ENCODE measurements at regions not wholly inside any gene's neighbourhood (a gene's known extent, or its start where the extent isn't known, plus 50 kb on each side); places are given as distances from the start of the nearest gene placed in this dataset.

- H3K4me3 ChIP-seq (ENCODE audit: low read length in 2 of 2): no peak overlapping the region
- no peaks in the 10 kb centered on the region for H3K4me1 ChIP-seq (ENCODE audit: control insufficient read depth in 1 of 2, insufficient read depth in 2 of 2, low read length in 2 of 2)
- WGBS, 2 donors: 58 to 65% methylated on average over 12 of the region's 12 CpGs
- no peaks in the 10 kb centered on the region for H3K27me3 ChIP-seq (ENCODE audit: control insufficient read depth in 1 of 2, insufficient read depth in 2 of 2, low read length in 1 of 2)
- no peaks in the 10 kb centered on the region for H3K36me3 ChIP-seq (ENCODE audit: control insufficient read depth in 1 of 2, insufficient read depth in 2 of 2, low read length in 1 of 2)
- DNase-seq (no peak), ATAC-seq (ENCODE audit: low FRiP score) (no peak)
- H3K27ac ChIP-seq (ENCODE audit: low read depth in 1 of 2, low read length in 2 of 2): no peak overlapping the region
- peaks cover 3% of the 10 kb centered on the region for H3K9me3 ChIP-seq (ENCODE audit: control insufficient read depth, low read length)
- intact Hi-C loops (cut with DNase I): no loop called here
These were observed 55.1 kb downstream of the SOX9 start for GRCh38 chr17:72175787-72176515.

DNA sequence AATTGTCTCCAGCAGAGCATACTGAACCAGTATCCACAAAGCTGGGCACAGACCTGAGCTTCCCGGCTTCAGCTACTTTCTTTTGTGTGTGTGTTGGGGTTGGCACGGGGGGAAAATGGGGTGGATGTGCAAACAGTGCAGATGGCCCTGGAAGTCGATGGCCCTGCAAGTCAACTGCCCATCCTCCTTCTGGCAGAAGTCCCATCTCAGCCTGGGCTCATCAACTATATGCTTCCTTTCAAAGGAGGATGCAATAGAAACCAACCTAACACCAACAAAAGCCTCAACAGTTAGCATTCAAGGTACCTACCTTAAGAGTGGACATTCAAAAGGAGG is 55.7 kb downstream of the SOX9 start:
- H3K27ac ChIP-seq (ENCODE audit: low read depth in 1 of 2, low read length in 2 of 2): no peak overlapping the region
- no peaks in the 10 kb centered on the region for H3K4me1 ChIP-seq (ENCODE audit: control insufficient read depth in 1 of 2, insufficient read depth in 2 of 2, low read length in 2 of 2)
- DNase-seq (no peak), ATAC-seq (ENCODE audit: low FRiP score) (no peak)
- H3K27me3 ChIP-seq (ENCODE audit: control insufficient read depth in 1 of 2, insufficient read depth in 2 of 2, low read length in 1 of 2): no peaks in the 10 kb centered on the region
- H3K36me3 ChIP-seq (ENCODE audit: control insufficient read depth in 1 of 2, insufficient read depth in 2 of 2, low read length in 1 of 2): no peaks in the 10 kb centered on the region
- peaks cover 4% of the 10 kb centered on the region for H3K9me3 ChIP-seq (ENCODE audit: control insufficient read depth, low read length)
- no peak overlapping the region for H3K4me3 ChIP-seq (ENCODE audit: low read length in 2 of 2)
- WGBS, 2 donors: 86 to 95% methylated on average over 3 of the region's 3 CpGs
- intact Hi-C loops (cut with DNase I): no loop called here

DNA sequence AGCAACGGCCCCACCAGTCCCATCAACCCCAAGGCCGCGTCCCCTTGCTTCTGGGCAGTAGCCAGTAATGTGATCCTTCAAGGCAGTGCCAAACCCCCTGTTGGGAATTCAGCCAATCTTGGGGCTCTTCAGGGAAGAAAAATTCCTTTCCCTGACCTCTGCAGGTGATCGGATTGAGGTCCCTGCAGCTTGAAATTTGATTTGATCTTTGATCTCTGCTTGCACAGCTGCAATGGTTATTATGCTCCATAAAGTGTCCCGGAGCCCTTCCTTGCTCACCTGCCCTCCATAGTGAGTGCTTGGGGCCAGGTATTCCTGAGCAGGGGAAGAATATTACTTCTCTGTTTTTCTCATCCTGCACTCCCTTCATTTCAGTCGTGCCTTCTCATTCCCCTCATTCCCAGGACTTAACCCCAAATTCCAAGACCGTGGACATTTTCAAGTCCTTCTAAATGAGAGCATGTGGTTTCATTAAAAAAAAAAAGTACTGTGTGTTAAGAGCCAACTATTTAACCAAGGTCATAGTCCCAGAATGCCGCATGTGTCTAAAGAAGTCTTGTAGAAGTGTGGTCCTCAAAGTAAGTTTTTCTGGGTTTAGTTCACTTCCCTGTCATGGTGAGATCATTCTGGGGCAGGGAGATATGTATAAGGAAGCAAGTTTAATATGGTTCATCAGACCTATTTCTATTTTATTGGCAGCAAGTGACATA is 56.3 kb downstream of the SOX9 start:
- no peak for ATAC-seq (ENCODE audit: low FRiP score)
- no peaks in the 10 kb centered on the region for H3K27me3 ChIP-seq (ENCODE audit: control insufficient read depth in 1 of 2, insufficient read depth in 2 of 2, low read length in 1 of 2)
- no peak for DNase-seq
- no peak overlapping the region for H3K4me3 ChIP-seq (ENCODE audit: low read length in 2 of 2)
- H3K36me3 ChIP-seq (ENCODE audit: control insufficient read depth in 1 of 2, insufficient read depth in 2 of 2, low read length in 1 of 2): no peaks in the 10 kb centered on the region
- 61 to 76% methylated on average over 8 of the region's 8 CpGs for WGBS, 2 donors
- intact Hi-C loops (cut with DNase I): no loop called here
- peaks cover 4% of the 10 kb centered on the region for H3K9me3 ChIP-seq (ENCODE audit: control insufficient read depth, low read length)
- no peak overlapping the region for H3K27ac ChIP-seq (ENCODE audit: low read depth in 1 of 2, low read length in 2 of 2)
- H3K4me1 ChIP-seq (ENCODE audit: control insufficient read depth in 1 of 2, insufficient read depth in 2 of 2, low read length in 2 of 2): no peaks in the 10 kb centered on the region

GRCh38 chr17:72177738-72178137 is 56.9 kb downstream of the SOX9 start:
- WGBS, 2 donors: 93 to 95% methylated on average over 2 of the region's 2 CpGs
- no peak overlapping the region for H3K27ac ChIP-seq (ENCODE audit: low read depth in 1 of 2, low read length in 2 of 2)
- intact Hi-C loops (cut with DNase I): no loop called here
- no peaks in the 10 kb centered on the region for H3K36me3 ChIP-seq (ENCODE audit: control insufficient read depth in 1 of 2, insufficient read depth in 2 of 2, low read length in 1 of 2)
- ATAC-seq (ENCODE audit: low FRiP score): no peak
- no peaks in the 10 kb centered on the region for H3K4me1 ChIP-seq (ENCODE audit: control insufficient read depth in 1 of 2, insufficient read depth in 2 of 2, low read length in 2 of 2)
- no peak for DNase-seq
- peaks cover 4% of the 10 kb centered on the region for H3K9me3 ChIP-seq (ENCODE audit: control insufficient read depth, low read length)
- H3K27me3 ChIP-seq (ENCODE audit: control insufficient read depth in 1 of 2, insufficient read depth in 2 of 2, low read length in 1 of 2): no peaks in the 10 kb centered on the region
- H3K4me3 ChIP-seq (ENCODE audit: low read length in 2 of 2): no peak overlapping the region

DNA sequence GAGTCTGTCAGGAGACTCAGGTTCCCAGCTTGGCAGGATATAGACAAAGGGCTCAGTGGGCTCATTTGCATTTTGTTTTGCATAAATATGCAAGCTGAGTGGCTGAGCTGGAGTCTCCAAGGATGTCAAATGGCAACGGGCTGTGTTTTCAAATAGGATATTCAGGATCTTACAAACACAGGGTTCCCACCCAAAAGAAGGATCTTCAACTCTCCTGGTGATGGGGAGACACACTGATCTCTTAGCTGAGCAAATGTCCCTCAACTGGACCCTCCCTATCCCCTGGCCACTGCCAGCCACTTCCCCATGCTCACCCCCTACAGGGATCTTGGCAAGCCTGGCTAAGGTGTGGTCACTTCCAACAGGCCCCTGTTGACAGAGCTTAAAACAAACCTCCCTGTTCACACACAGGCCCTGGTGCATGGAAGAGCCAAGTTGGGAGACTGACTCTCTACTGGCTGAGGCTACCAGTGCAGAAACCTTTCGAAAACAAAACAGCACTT is 61.6 kb downstream of the SOX9 start:
- intact Hi-C loops (cut with DNase I): no loop called here
- no peak for ATAC-seq (ENCODE audit: low FRiP score)
- WGBS, 2 donors: 54 to 60% methylated on average over 2 of the region's 2 CpGs
- Histone ChIP-seq H3K9me3 (ENCODE audit: control insufficient read depth, low read length) (peaks cover 1% of the 10 kb centered on the region), H3K4me3 (ENCODE audit: low read length in 2 of 2) (no peak overlapping the region), H3K36me3 (ENCODE audit: control insufficient read depth in 1 of 2, insufficient read depth in 2 of 2, low read length in 1 of 2) (no peaks in the 10 kb centered on the region), H3K4me1 (ENCODE audit: control insufficient read depth in 1 of 2, insufficient read depth in 2 of 2, low read length in 2 of 2) (no peaks in the 10 kb centered on the region), H3K27me3 (ENCODE audit: control insufficient read depth in 1 of 2, insufficient read depth in 2 of 2, low read length in 1 of 2) (no peaks in the 10 kb centered on the region), H3K27ac (ENCODE audit: low read depth in 1 of 2, low read length in 2 of 2) (no peak overlapping the region)
- DNase-seq: no peak

DNA sequence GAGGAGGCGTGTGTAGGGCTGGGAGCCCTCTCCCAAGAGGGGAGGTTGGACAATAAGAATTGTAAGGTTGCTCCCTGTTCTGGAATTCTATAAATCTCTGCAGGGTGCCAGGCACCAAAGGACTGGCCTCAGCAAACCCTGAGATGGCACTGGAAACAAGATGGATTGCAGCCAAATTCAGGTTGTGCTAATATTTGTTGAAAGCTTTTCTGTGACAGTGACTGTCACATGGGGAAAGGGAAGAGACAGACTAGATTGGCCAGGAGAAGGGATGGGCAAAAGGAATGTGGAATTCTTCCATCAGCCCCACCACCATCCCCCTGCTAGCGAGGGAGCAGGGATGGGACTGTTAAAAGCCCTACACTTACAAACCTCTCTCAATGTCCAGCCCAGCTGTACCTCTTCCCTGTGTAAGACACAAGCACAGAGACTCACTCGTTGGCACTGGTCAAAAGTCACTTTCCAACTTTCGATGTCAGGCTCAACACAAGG is 62.4 kb downstream of the SOX9 start:
- intact Hi-C loops (cut with DNase I): no loop called here

DNA sequence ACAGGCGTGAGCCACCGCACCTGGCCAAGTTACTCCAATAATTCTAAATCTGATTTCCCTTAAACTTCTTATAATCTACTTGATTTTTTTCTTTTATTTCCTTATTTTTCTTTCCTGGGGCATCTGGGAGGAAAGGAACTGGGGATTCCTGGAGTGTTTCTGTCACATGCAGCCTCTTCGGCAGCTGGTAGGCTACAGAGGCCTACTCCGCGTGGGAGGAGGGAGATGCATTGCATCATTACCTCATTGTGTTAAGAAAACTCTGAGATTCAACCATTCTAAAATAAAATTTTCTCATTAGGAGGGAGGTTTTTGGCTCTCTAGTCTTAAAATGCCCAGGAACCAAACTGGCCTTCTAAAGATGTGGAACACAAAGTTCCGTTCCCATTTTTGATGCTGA is 64.0 kb downstream of the SOX9 start:
- no peaks in the 10 kb centered on the region for H3K27me3 ChIP-seq (ENCODE audit: control insufficient read depth in 1 of 2, insufficient read depth in 2 of 2, low read length in 1 of 2)
- WGBS, 2 donors: 81 to 85% methylated on average over 6 of the region's 6 CpGs
- H3K36me3 ChIP-seq (ENCODE audit: control insufficient read depth in 1 of 2, insufficient read depth in 2 of 2, low read length in 1 of 2): no peaks in the 10 kb centered on the region
- H3K27ac ChIP-seq (ENCODE audit: low read depth in 1 of 2, low read length in 2 of 2): no peak overlapping the region
- H3K4me1 ChIP-seq (ENCODE audit: control insufficient read depth in 1 of 2, insufficient read depth in 2 of 2, low read length in 2 of 2): no peaks in the 10 kb centered on the region
- DNase-seq: no peak
- no peak for ATAC-seq (ENCODE audit: low FRiP score)
- no peak overlapping the region for H3K4me3 ChIP-seq (ENCODE audit: low read length in 2 of 2)
- intact Hi-C loops (cut with DNase I): no loop called here
- peaks cover 1% of the 10 kb centered on the region for H3K9me3 ChIP-seq (ENCODE audit: control insufficient read depth, low read length)

More for the DNA sequence above, 62.4 kb downstream of the SOX9 start:
- ATAC-seq (ENCODE audit: low FRiP score): no peak
- Histone ChIP-seq H3K9me3 (ENCODE audit: control insufficient read depth, low read length) (peaks cover 1% of the 10 kb centered on the region), H3K27me3 (ENCODE audit: control insufficient read depth in 1 of 2, insufficient read depth in 2 of 2, low read length in 1 of 2) (no peaks in the 10 kb centered on the region), H3K36me3 (ENCODE audit: control insufficient read depth in 1 of 2, insufficient read depth in 2 of 2, low read length in 1 of 2) (no peaks in the 10 kb centered on the region), H3K4me3 (ENCODE audit: low read length in 2 of 2) (no peak overlapping the region), H3K4me1 (ENCODE audit: control insufficient read depth in 1 of 2, insufficient read depth in 2 of 2, low read length in 2 of 2) (no peaks in the 10 kb centered on the region), H3K27ac (ENCODE audit: low read depth in 1 of 2, low read length in 2 of 2) (no peak overlapping the region)
- no peak for DNase-seq
- WGBS, 2 donors: 88 to 95% methylated on average over 4 of the region's 4 CpGs

DNA sequence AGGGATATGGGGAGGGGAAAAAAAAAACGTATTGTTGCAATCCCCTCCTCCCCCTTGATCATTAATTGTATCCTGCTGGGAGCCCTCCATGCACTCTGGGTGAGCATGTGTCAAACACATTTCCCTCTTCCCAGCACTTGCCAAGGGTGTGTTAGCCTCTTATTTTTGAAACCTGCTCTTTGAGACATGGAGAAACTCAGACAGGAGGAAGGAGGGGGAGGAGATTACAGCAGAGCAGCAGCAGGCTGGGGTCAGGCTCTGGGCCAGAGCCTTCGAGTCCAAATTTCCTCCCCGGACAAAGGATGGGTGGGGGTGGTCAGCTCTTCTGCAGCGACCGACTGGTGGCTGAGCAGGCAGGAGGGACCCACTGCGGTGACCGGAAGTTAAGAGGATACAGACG is 64.7 kb downstream of the SOX9 start:
- Histone ChIP-seq H3K27ac (ENCODE audit: low read depth in 1 of 2, low read length in 2 of 2) (no peak overlapping the region), H3K36me3 (ENCODE audit: control insufficient read depth in 1 of 2, insufficient read depth in 2 of 2, low read length in 1 of 2) (no peaks in the 10 kb centered on the region), H3K9me3 (ENCODE audit: control insufficient read depth, low read length) (peaks cover 1% of the 10 kb centered on the region), H3K27me3 (ENCODE audit: control insufficient read depth in 1 of 2, insufficient read depth in 2 of 2, low read length in 1 of 2) (no peaks in the 10 kb centered on the region), H3K4me3 (ENCODE audit: low read length in 2 of 2) (no peak overlapping the region), H3K4me1 (ENCODE audit: control insufficient read depth in 1 of 2, insufficient read depth in 2 of 2, low read length in 2 of 2) (no peaks in the 10 kb centered on the region)
- 29 to 30% methylated on average over 8 of the region's 8 CpGs for WGBS, 2 donors
- intact Hi-C loops (cut with DNase I): no loop called here
- no peak for ATAC-seq (ENCODE audit: low FRiP score)
- DNase-seq: no peak

DNA sequence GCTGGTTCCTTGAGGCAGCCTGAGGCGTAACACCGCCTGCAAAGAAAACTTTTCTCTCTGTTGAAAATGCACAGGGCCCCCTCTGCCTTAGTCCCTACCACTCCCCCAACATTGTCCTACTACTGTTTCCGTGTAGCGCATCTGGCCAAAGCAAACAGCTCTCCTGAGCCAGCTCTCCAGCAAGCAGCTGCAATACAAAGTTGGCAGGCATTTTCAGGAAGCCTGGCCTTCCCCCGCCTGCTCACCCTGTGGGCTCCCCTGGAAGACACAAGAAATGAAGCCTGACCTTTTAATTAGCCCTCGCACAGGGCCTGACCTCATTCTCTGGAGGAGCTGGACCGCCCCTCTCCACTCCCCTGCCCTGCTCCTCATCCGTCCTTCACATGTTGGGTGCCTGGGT is 66.7 kb downstream of the SOX9 start:
- H3K36me3 ChIP-seq (ENCODE audit: control insufficient read depth in 1 of 2, insufficient read depth in 2 of 2, low read length in 1 of 2): no peaks in the 10 kb centered on the region
- ATAC-seq (ENCODE audit: low FRiP score) (peak; percentile 58), DNase-seq (peak in 1 of 2 donors; percentile 61)
- no peaks in the 10 kb centered on the region for H3K4me1 ChIP-seq (ENCODE audit: control insufficient read depth in 1 of 2, insufficient read depth in 2 of 2, low read length in 2 of 2)
- H3K27ac ChIP-seq (ENCODE audit: low read depth in 1 of 2, low read length in 2 of 2): no peak overlapping the region
- H3K27me3 ChIP-seq (ENCODE audit: control insufficient read depth in 1 of 2, insufficient read depth in 2 of 2, low read length in 1 of 2): no peaks in the 10 kb centered on the region
- no peaks in the 10 kb centered on the region for H3K9me3 ChIP-seq (ENCODE audit: control insufficient read depth, low read length)
- WGBS, 2 donors: 2 to 6% methylated on average over 8 of the region's 8 CpGs
- intact Hi-C loops (cut with DNase I): no loop called here
- H3K4me3 ChIP-seq (ENCODE audit: low read length in 2 of 2): no peak overlapping the region
